Small intestine (tissue), 7 donors: ENCODE measurements at regions not wholly inside any gene's neighbourhood (a gene's known extent, or its start where the extent isn't known, plus 50 kb on each side); places are given as distances from the start of the nearest gene placed in this dataset.

Source experiments
- DNase-seq, 2 donors: peaks; one replicate each; pipeline versions ENCODE4 v3.0.0 to v3.0.0-alpha.2; 2013
- FAIRE-seq: peaks from 2 replicates; lab custom pipeline; 2012; peaks lifted over from hg19 to GRCh38; lab: Jason Lieb, UNC
- H3K27ac ChIP-seq, 3 donors: one replicate each; pipeline ENCODE4 v1.5.1; 2013; ENCODE audit warnings: low read length in 2 of 3, mild to moderate bottlenecking in 2 of 3, control low read depth in 1 of 3, inconsistent platforms in 1 of 3, low read depth in 1 of 3, moderate library complexity in 1 of 3
- H3K27me3 ChIP-seq, 3 donors: one replicate each; pipeline ENCODE4 v1.6.1; 2013; ENCODE audit warnings: low read length in 3 of 3, inconsistent platforms in 1 of 3; ENCODE audit not compliant: control insufficient read depth in 3 of 3, insufficient read depth in 3 of 3
- H3K36me3 ChIP-seq, 3 donors: one replicate each; pipeline ENCODE4 v1.6.1; 2013; ENCODE audit warnings: low read length in 3 of 3, inconsistent platforms in 1 of 3, low read depth in 1 of 3, mild to moderate bottlenecking in 1 of 3, moderate library complexity in 1 of 3; ENCODE audit not compliant: control insufficient read depth in 3 of 3, insufficient read depth in 2 of 3
- H3K4me1 ChIP-seq, 3 donors: one replicate each; pipeline ENCODE4 v1.6.1; 2013; ENCODE audit warnings: low read length in 2 of 3, inconsistent platforms in 1 of 3, low read depth in 1 of 3, mild to moderate bottlenecking in 1 of 3, moderate library complexity in 1 of 3; ENCODE audit not compliant: control insufficient read depth in 3 of 3, insufficient read depth in 2 of 3
- H3K4me3 ChIP-seq, 3 donors: one replicate each; pipeline ENCODE4 v1.5.1; 2013; ENCODE audit warnings: low read length in 3 of 3, control low read depth in 1 of 3, inconsistent platforms in 1 of 3, low read depth in 1 of 3, mild to moderate bottlenecking in 1 of 3, moderate library complexity in 1 of 3
- H3K9me3 ChIP-seq, 2 donors: one replicate each; pipeline ENCODE4 v1.6.1; 2013; ENCODE audit warnings: low read depth in 1 of 2, low read length in 1 of 2; ENCODE audit not compliant: control insufficient read depth in 2 of 2, insufficient read depth in 1 of 2
- WGBS, 3 donors: extraction: QIAGEN DNeasy Blood & Tissue Kit; methylation state at CpG; one replicate each; pipeline ENCODE4 v1.1.7; 2013; 5-methylcytosine and 5-hydroxymethylcytosine counted together
- donor health status: healthy with polysubstance abuse.
- donor health status: control.
- donor health status: control.
- donor health status: Bipolar disorder and iron deficiency.
- donor health status: healthy.

GRCh38 chr3:76352051-76352450 is 566.7 kb upstream of the ZNF717 start:
- FAIRE-seq (no peak), DNase-seq (no peak)
- WGBS, 3 donors: 40 to 70% (median 45%) methylated on average over 1 of the region's 1 CpG

GRCh38 chr3:76352511-76353284 is 567.3 kb upstream of the ZNF717 start:
- H3K4me1 ChIP-seq: no peaks in the 10 kb centered on the region
- DNase-seq (no peak), FAIRE-seq (no peak)
- H3K9me3 ChIP-seq: no peaks in the 10 kb centered on the region
- no peak overlapping the region for H3K4me3 ChIP-seq
- H3K36me3 ChIP-seq: no peaks in the 10 kb centered on the region
- 54 to 70% (median 62%) methylated on average over 9 of the region's 9 CpGs for WGBS, 3 donors
- no peaks in the 10 kb centered on the region for H3K27me3 ChIP-seq
- no peak overlapping the region for H3K27ac ChIP-seq

More at GRCh38 chr3:76352051-76352450, 566.7 kb upstream of the ZNF717 start:
- no peak overlapping the region for H3K4me3 ChIP-seq
- no peaks in the 10 kb centered on the region for H3K27me3 ChIP-seq
- no peak overlapping the region for H3K27ac ChIP-seq
- no peaks in the 10 kb centered on the region for H3K9me3 ChIP-seq
- H3K4me1 ChIP-seq: no peaks in the 10 kb centered on the region
- H3K36me3 ChIP-seq: no peaks in the 10 kb centered on the region

GRCh38 chr3:76353683-76354082 is 568.3 kb upstream of the ZNF717 start:
- WGBS, 3 donors: 65 to 79% (median 78%) methylated on average over 9 of the region's 9 CpGs
- no peak overlapping the region for H3K27ac ChIP-seq
- DNase-seq (no peak), FAIRE-seq (no peak)
- H3K4me3 ChIP-seq: no peak overlapping the region
- H3K4me1 ChIP-seq: no peaks in the 10 kb centered on the region
- no peaks in the 10 kb centered on the region for H3K36me3 ChIP-seq
- H3K9me3 ChIP-seq: no peaks in the 10 kb centered on the region
- H3K27me3 ChIP-seq: no peaks in the 10 kb centered on the region

DNA sequence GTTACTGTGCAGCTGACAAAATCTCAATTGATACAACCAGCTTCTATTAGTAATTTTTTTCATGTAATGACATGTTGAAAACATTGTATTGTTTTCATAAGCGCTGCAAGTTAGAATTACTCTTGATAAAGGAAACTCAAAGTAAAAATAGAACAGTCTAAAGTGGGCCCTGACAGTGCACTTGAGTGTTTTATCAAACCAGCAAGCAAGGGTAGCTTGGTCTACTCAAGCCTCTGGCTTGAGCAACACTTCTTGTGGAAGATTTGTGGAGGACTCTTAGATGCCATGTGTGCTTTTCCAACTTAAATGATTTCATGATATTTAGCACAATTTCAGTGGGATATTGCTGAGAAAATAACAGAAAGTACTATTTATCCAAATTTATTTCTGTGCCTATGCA is 575.7 kb upstream of the ZNF717 start:
- no peaks in the 10 kb centered on the region for H3K27me3 ChIP-seq
- DNase-seq (no peak), FAIRE-seq (no peak)
- WGBS, 3 donors: 83 to 90% (median 83%) methylated on average over 1 of the region's 1 CpG
- no peak overlapping the region for H3K4me3 ChIP-seq
- H3K9me3 ChIP-seq: no peaks in the 10 kb centered on the region
- no peaks in the 10 kb centered on the region for H3K4me1 ChIP-seq
- H3K36me3 ChIP-seq: no peaks in the 10 kb centered on the region
- no peak overlapping the region for H3K27ac ChIP-seq

- no peaks in the 10 kb centered on the region for H3K9me3 ChIP-seq
- no peaks in the 10 kb centered on the region for H3K27me3 ChIP-seq
- H3K4me3 ChIP-seq: no peak overlapping the region
- WGBS, 3 donors: 62 to 80% (median 66%) methylated on average over 6 of the region's 6 CpGs
- no peaks in the 10 kb centered on the region for H3K36me3 ChIP-seq
- FAIRE-seq: no peak
- H3K4me1 ChIP-seq: no peaks in the 10 kb centered on the region
- H3K27ac ChIP-seq: no peak overlapping the region
- no peak for DNase-seq
These were observed 577.3 kb upstream of the ZNF717 start for GRCh38 chr3:76362643-76363042.

DNA sequence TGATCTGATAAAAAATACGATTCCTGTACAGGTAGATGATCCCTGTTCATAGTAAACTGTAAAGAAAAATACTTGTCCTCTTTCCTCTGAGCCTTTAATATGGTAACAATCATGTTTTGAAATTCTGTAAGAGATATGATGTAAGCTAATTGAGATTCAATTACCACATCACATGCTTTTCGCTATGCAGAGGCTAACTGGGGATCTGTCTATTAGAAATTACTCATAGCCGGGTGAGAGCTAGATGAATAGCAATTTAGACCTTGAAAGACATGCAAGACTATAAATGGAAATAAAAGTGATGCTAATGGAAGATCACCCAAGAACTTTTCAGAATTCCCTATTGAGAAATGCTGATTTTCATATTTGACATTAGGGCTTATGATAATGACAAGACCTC is 579.9 kb upstream of the ZNF717 start:
- Histone ChIP-seq H3K9me3 (no peaks in the 10 kb centered on the region), H3K4me1 (no peaks in the 10 kb centered on the region), H3K27me3 (no peaks in the 10 kb centered on the region), H3K36me3 (no peaks in the 10 kb centered on the region), H3K4me3 (no peak overlapping the region), H3K27ac (no peak overlapping the region)
- 78 to 84% (median 81%) methylated on average over 3 of the region's 3 CpGs for WGBS, 3 donors
- FAIRE-seq (no peak), DNase-seq (no peak)

GRCh38 chr3:76367281-76367680 is 581.9 kb upstream of the ZNF717 start:
- Histone ChIP-seq H3K27me3 (no peaks in the 10 kb centered on the region), H3K36me3 (no peaks in the 10 kb centered on the region), H3K4me1 (no peaks in the 10 kb centered on the region), H3K4me3 (no peak overlapping the region), H3K9me3 (no peaks in the 10 kb centered on the region), H3K27ac (no peak overlapping the region)
- WGBS, 3 donors: 45 to 76% (median 71%) methylated on average over 2 of the region's 2 CpGs
- no peak for DNase-seq
- no peak for FAIRE-seq

DNA sequence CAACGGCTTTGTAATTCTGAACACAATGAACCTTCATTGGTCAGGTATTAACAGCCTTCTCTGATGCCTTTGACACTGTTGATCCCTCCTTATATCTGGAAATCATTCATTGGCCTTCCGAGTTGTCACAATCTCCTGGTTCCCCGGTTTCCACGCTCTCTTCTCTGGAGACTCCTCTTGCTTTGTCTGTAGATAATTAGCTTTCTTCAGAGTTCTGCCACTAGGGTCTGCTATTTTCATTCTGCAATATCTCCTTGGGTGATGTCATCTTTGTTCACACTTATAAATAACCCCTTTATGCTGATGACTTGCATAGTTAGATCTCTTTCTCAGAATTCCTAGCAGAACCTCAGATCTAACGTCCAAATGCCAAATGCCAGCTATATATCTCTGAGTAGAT is 583.8 kb upstream of the ZNF717 start:
- no peak for DNase-seq
- H3K27me3 ChIP-seq: no peaks in the 10 kb centered on the region
- H3K9me3 ChIP-seq: no peaks in the 10 kb centered on the region
- no peak overlapping the region for H3K27ac ChIP-seq
- FAIRE-seq: no peak
- whole genome bisulfite sequencing, 3 donors: 65 to 70% (median 68%) methylated on average over 5 of the region's 5 CpGs
- no peaks in the 10 kb centered on the region for H3K36me3 ChIP-seq
- H3K4me3 ChIP-seq: no peak overlapping the region
- no peaks in the 10 kb centered on the region for H3K4me1 ChIP-seq
